NCI-H2227 (cell line): ENCODE measurements at regions not wholly inside any gene's neighbourhood (a gene's known extent, or its start where the extent isn't known, plus 50 kb on each side); places are given as distances from the start of the nearest gene placed in this dataset.
A peak's percentile ranks its signal among the peaks of the same experiment; 100 is the strongest.

Source experiments
- DNase-seq: peaks from one replicate; lab custom pipeline; 2025; ENCODE audit not compliant: unreplicated experiment; lab: John Stamatoyannopoulos, UW

DNA sequence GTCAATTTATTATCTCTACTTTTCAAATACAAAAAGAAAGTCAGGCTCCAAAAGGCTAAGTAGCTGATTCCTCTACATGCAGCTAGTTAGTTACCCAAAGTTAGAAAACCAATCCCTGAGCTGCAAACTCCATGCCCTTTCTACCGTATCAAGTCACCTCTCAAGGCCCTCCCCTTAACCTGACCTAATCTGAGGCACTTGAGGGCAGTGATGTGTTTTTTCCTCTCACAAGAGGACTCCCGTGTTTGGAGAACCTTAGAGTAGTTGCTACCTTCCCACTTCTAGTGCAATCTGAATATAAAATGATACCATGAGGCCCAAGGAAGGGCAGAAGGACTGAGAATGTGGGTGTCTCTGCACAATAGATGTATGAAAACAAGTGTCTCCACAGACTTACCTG, 907.9 kb upstream of the CELF4 start:
- no peak for DNase-seq

DNA sequence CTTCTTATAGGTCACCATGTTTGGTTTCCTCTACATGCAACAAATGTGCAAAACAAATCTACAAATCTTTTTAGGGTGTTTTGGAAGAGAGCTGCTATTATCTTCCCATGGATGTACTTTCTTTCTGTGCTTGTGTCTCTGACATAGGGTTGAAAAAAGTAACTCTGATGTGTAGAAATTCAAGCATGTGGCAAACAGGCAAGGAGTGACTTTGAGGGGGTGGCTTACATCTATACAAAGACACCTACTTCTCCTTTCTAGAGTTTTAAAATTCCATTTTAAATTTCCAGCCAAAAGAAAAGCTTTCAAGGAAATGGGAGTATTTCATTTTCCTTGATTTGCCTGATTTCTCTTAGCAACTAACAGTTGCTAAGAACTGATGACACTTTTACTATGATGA, 904.8 kb upstream of the CELF4 start:
- DNase-seq = no peak

DNA sequence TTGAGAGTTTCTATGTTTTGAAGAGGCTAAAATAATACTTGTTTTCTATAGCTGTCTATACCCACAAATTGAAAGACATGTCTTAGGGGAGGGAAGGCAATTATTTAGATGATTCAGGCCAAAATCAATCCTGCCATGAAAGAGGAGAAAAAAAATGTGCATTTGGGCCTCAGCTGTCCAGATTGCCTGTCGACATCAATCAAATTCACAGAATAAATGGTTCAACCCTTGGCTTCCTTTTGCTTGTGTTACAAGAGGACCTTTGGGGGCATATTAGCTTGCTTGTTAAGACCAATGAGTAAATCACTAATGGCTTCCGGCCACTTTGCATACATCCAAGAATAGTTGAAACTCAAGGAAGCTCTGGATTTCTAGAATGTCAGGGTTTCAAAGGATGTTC, 900.8 kb upstream of the CELF4 start:
- no peak for DNase-seq

DNA sequence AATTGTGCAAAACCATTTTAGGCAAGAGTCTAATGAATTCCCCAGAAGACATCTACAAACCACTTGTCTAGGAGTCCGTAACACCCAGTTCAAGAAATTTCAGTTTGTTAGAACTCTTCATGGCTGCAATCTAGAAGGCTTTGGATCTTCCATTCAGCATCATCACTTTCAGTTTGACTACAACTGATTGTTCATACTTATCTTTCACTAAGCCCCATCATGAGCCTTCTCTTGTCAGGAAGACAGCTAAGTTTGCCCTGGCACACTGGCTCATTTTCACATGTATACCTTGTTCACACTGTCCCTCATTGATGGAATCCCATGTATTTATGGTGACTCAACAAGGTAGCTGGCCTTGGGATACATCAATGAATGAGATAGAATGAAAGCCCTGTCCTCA, 898.4 kb upstream of the CELF4 start:
- DNase-seq = no peak

DNA sequence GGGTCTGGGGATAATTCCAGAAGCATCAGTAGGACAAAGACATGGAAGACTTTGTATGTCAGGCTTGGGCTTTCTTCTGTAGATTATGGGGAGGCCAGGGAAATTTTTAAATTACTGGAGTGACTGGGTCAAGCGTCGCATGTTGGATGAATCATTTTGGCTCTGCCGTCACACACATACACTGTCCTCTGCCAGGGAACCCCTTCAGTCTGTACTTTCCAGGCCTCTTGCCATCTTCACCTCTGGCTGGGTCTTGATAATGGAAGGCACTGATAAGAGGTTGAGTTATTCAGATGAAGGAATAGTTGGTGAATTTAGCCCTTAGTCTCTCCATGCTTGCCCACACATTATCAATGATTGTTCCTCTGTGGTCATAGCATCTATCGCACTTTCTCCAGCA, 895.1 kb upstream of the CELF4 start:
- DNase-seq = no peak

DNA sequence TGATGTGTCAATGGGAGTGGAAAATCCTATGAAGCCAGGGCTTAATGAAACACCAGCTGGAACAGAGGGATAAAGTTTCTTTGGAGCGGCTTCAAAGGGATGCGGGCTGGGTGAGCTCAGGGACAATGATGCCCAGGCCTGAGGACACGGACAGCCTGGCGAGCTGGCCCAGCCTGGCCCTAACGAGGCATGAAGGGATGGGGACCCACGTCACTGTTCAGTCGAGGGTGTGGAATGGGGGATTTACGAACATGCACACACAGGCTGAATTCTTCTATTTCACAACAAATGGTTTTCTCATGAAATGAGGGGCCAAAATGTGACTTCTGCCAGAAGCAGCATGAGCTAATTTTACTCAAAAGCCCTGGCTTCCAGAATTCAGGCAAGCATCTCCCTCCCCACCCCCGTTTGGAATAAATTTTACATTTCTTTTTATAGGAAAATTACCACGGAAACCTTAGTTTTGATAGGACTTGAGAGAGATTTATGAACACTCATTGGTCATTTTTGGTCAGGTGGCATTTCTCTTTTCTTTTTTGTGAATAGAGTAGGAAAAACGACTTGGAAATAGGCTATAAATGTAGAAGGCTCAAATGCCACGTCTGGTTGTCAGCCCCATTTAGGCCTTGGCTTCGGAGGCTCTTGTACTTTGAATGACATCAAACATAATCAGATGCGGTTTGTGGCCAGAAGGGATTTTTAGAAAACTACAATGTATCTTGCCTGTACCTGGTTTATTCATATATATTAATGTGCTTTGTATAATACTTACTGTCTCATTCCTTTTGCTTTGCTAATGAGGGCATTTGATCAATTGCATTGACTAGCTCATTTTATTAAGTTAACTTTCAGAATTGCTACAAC, 893.8 kb upstream of the CELF4 start:
- no peak for DNase-seq

DNA sequence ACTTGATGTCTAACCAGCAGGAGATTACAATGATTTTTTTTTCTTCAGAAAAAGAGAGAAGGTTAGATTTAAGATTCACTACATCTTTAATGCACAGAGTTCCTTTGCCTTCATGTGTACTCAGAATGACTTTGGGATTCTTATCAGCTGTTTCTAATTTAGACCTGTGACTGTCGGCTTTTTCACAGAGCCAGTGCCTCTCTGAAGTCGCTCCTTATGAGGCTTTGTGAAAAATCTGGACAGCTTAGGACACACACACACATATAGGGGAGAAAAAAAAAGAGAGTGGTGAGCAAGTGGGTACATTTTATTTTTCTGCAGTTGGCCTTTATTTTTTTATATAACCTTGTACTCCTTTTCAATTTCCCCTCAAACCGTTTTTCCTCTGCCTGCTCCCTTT, 893.1 kb upstream of the CELF4 start:
- DNase-seq = no peak

DNA sequence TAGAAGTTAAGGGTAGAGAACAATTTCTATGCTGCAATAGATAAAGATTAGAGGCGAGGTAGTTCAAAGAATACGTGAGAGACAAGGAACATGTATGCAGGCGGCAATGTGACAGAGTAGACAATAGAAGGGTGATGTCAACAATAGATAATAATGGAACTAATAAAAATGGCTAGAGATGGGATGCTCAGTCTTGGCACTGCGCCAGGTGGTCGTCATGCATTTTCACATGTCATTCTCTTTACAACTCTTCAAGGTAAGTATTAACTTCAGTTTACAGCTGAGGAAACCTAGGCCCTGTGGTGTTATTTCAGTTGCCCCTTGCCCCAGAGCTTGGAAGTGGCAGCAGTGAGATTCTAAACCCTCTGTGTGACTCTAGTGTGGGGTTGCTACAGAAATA, 890.7 kb upstream of the CELF4 start:
- no peak for DNase-seq

DNA sequence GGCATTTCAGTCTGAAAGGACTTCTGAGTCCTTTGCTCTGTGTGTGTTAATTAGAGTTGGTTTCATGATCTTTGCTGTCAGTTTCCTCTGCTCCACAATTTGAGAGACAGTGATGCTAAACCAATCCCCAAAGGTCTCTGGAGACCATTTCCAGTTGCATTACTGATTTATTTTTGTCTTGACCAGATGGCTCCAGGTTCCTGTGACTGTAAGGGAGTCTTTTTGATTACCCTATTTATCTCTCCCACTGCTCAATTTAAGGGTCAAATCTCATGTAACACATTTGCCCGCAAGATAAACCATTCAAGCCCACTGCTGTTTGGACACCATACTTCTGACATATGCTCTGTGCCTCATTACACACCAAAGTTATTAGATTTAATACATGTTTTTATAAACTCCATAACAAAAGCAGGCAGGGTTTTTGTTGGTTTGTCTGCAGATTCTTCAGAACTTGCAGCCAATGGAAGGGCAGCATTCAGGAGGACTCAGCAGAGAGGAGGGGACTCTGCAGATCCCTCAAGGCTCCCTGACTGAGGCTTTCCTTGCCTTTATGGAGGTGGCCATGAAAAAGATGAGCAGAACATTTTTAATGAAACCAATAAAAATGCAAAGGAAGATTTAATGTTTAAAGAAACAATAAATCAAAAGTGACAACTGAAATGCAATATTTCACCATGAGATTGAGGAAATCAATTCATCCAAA, 889.3 kb upstream of the CELF4 start:
- DNase-seq = peak; percentile 65

DNA sequence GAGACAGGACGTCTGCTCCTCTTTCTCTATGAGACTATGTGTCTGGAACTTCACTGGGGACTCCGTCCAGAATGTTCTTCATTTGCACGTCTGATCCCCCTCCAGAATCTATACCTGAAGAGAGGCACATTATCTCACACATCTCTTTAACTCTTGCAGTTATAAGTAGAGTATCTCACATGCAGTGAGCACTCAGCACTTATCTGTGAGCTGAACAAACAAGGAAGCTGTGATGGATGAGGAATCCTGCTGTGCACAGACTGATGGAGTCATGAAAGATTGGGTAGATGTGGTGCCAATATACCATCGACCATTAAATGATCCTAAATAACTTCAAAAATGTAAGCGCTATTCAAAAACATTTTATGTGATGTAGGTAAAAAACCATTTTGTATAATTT, 888.3 kb upstream of the CELF4 start:
- DNase-seq = peak; percentile 30

DNA sequence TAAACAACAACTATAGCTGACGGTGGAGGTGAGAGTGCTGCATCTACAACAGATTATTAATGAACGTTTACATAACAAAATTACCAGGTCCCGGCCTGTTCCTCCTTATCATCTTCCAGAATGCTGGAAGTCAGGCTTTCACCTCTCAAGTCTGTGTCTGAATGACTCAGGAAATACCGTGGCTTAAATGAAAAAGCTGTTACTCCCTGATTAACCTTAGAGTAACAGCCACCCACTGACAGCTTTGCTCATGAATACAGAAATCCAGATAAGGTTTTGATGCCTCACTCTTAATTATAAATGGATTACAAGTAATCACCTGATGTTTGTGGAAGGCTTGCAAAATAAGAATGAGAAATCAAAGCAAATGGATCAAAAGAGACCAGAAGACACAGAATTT, 885.3 kb upstream of the CELF4 start:
- DNase-seq = no peak

DNA sequence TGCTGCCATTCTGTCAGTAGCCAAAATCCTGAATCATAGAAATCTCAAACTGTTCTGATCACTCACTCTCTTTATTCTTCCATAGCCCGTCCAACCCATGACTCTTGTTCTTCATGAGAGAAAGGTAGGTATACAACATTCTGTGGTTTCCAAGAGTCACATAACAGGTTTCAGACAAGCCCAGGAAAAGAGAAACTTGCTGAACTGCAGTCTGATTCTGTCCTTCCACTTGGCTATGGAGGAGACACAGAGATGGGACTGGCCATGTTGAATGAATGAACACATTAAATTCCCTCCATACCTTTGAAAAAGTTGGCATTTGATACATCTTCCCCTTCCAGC, 880.2 kb upstream of the CELF4 start:
- DNase-seq = no peak

DNA sequence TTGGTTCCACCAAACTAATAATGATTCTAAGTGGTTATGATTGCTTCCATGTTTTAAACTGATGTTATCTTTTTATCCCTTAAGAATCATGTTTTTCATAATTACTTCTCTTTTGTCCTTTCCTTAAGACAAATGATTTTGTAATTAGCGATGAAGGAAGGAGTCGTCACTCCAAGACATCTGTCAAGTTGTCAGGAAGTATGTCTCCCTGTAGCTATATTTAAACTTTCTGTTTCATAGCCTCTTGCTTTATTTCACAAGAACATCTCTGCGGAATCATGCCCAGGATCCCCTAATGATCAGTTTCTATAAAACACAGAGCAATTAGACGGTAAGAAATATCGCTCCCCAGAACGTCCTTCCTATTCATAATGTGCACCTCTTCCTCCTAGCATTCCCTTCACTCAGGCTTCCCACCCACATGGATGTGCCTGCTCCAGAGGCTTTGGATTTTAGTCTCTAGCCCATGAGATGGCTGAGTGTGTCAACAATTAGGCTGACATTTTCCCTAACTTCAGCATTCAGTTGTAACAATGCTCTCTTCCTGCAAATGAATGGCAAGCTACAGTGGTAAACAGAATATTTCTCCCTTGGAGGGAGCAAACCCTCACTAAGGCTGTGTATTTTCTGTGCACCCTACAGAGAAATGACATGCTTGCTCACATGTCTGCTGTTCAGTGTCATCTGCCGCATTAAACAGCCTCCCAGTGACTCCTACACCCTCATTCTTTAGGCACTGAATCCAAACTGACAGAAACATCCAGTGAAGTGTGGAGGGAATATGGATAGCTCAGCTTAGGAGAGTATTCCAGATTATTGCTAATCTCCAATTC, 879.6 kb upstream of the CELF4 start:
- DNase-seq = no peak

DNA sequence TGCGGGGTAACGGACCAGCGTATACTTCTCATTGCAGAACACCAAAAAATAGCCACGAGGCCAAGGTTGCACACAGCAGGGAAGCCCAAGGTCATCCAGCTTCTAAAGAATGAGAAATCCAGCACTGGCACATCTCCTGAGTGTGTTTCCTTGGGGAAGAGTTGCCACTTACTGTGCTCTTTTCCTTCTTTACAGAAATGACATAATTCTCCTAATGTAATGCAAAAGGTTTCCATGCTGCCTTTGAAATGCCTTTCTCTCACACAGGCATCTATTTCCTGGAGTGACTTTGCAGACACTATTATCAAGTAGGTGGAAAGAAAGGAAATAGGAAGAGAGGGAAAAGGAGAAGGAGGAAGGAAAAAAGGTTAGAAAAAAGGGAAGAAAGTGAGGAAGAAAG, 862.1 kb upstream of the CELF4 start:
- DNase-seq = no peak

DNA sequence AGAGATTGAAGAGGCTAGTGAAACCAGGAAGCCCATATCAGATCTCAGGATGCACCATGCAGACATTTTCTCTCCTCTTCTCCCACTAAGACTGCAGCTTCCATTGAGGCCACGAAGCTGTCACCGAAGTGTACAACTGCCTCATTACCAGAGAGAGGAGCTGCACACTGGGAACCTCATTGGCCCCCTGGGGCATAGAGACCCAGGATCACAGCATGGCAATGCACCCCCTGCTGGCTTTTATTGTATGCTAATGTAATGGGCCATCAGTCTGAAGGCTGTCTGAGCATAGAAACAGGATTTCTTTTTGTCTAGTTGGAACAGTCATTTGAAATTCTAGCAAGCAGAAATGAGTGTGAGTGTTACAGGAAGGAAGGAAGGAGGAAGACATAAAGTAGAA, 861.6 kb upstream of the CELF4 start:
- DNase-seq = no peak

DNA sequence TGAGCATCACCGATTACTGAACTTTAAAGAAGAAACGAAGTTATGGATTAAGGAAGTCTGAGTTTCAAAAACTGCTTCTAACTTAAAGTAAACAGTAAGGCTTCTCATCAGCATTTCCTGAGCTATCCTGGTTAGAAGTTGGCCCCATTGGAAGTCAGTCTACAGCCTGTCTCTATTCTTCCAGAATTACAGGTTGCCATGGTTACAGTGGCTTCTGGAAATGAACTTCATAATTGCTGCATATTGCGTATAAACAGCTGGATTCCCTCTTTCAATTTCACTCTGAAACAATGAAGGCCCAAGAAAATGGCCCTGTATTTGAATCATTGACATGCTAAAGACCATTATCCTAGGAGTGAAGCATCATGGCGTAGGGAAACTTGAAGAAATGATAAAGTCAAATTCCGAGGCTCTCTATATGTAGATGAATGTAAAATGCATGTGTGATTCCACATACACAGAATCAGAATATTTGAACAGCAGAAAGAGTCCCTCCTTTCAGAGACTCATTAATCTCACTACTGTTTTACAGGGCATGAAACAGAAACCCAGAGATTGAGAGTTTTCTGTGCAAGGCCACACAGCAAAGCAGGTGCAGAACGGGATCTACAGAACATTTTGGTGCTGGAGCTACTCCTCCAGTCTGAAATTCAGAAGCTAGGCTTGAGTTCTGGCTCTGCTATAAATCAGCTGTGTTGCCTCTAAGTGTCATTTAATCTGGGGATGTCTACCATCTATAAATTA, 856.4 kb upstream of the CELF4 start:
- DNase-seq = no peak

DNA sequence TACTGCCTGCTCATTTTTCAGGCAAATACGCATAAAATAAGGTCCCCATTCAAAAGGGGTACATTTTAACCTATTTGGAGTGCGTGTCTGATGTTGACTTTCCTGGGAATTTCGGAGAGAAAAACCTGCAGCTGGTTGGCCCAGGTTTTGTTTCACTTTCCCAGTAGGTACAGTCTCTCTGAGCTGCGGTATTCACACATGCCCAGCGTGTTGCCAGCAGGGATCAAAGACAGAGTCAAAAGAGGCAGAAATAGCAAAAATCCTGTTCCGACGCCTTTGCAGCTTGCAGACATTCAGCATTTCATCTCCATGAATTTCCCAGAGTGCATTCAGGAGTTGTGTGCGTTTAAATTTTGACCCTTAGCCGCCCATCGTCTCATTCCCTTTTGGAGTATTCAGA, 855.4 kb upstream of the CELF4 start:
- DNase-seq = no peak

DNA sequence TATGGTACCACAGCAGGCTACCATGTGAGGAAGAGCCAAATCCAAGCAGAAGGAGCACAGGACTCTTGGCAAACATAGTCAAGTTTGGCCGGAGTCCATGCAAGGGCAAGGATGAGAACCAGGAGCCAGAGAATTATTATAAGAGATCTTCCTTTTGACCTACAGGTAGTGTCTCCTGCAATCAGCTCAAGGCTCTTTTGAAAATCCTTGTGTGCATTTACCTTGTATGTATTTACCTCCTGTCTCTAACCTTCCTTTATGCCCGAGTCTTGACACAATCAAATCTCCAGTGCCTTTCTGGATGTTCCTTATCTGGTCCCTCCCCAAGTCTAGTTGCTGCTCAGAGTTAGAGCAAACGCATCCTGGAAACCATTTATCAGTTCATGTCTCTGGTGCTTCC, 855.0 kb upstream of the CELF4 start:
- no peak for DNase-seq

DNA sequence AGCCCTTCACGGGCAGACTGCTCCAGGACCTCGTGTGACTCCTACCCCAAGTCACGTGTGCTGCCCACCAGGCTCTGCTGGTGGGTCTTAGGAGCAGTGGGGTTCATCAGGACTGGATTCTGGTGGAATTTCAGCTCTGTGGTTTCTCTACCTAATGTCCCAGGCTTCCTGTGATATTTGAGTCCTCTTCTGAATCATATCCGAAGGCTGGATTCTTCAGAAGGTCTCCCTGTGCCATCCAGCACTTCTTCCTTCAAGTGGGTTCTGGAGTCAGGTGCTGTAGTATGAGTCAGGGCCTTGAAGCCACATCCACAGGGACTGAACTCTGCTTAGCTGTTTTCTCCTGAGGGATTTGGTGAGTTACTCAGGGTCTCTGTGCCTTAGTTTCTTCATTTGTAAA, 850.2 kb upstream of the CELF4 start:
- DNase-seq = no peak

DNA sequence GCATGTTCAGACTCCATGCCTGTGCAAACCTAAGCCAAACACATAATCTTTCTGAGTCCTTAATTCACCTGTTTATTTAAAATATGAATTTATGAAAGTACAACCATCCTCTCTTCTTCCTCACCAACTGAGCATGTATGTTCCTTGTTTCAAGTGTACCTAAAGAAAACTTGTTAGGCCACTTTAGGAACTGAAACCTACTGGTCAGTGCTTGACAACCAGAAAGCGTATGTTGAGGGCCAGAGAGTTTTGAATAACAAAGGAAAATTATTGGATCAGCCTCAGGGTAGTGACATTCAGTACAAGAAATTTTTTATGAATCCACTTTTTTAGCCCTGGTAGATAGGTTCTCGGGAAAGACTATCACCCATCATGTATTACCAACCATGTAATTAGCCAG, 847.6 kb upstream of the CELF4 start:
- DNase-seq = no peak

DNA sequence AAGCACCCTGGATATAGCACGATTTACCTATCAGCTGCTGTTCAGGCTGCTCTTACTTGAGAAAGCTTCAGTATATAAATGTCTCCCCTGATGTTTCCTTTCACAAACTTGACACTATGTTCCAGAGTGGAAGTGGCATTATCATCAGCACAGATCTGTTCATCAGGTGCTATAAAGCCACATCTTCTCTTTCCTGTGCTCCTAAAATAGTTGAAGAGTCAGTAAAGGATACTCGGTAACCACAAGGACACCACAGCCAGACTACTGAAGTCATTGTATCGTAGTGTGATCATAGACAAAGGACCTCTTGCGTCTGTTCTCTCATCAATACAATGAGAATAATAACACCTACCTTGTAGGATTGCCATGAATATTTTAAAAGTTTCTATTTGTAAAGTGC, 841.0 kb upstream of the CELF4 start:
- no peak for DNase-seq
